K562 (cell line): ENCODE measurements at regions not wholly inside any gene's neighbourhood (a gene's known extent, or its start where the extent isn't known, plus 50 kb on each side); places are given as distances from the start of the nearest gene placed in this dataset.

ENCODE experiments used
- ATF1 ChIP-seq, 2 experiments: fragments of 450-650 bp in 1 of 2; IDR thresholded peaks; 2 replicates each; pipeline ENCODE4 v1.6.1; 2016; ENCODE audit warnings: missing compliant biosample characterization in 1 of 2, missing genetic modification characterization in 1 of 2
- CBX5 ChIP-seq: IDR thresholded peaks from 2 replicates; pipeline ENCODE4 v1.6.1; 2014; ENCODE audit warnings: low read depth, borderline replicate concordance
- ELF4 ChIP-seq: fragments of 450-650 bp; formaldehyde crosslinking; IDR thresholded peaks from 2 replicates; pipeline ENCODE4 v1.4.0; 2022; ENCODE audit warnings: missing genetic modification characterization
- FOS ChIP-seq: IDR thresholded peaks from 3 replicates; pipeline ENCODE4 v1.6.1; 2011; ENCODE audit not compliant: insufficient read length; ENCODE audit errors: extremely low read depth
- MAFK ChIP-seq: IDR thresholded peaks from 2 replicates; pipeline ENCODE4 v1.6.1; 2011; ENCODE audit warnings: low read length, improper control_type of control experiment
- PCBP2 ChIP-seq: fragments of 200-400 bp; formaldehyde crosslinking; IDR thresholded peaks from 2 replicates; pipeline ENCODE4 v1.6.1; 2018; ENCODE audit warnings: low read length, low read depth, mild to moderate bottlenecking, moderate library complexity; ENCODE audit not compliant: poor library complexity, severe bottlenecking
- PHF20 ChIP-seq: fragments of 450-650 bp; IDR thresholded peaks from 2 replicates; pipeline ENCODE4 v1.6.1; 2018; ENCODE audit not compliant: partially characterized antibody
- TCF7 ChIP-seq: sonication (generic); IDR thresholded peaks from 2 replicates; pipeline ENCODE4 v1.6.1; 2016; ENCODE audit warnings: antibody characterized with exemption, borderline replicate concordance
- ZNF224 ChIP-seq: sonication (generic); formaldehyde crosslinking; IDR thresholded peaks from 2 replicates; pipeline ENCODE4 v1.8.0; 2022; ENCODE audit warnings: mild to moderate bottlenecking, missing genetic modification reagents
- ZNF232 ChIP-seq: sonication (generic); formaldehyde crosslinking; IDR thresholded peaks from 2 replicates; pipeline ENCODE4 v1.8.0; 2022; ENCODE audit warnings: mild to moderate bottlenecking, missing genetic modification reagents
- ZNF354B ChIP-seq: fragments of 250-450 bp; sonication (Bioruptor Pico); IDR thresholded peaks from 2 replicates; pipeline ENCODE4 v1.4.0; 2020
- TF ChIP-seq, protein P1 (sequence below): sonication (generic); formaldehyde crosslinking; IDR thresholded peaks from 2 replicates; pipeline ENCODE4 v1.8.0; 2023; ENCODE audit warnings: mild to moderate bottlenecking, missing genetic modification reagents
- TF ChIP-seq, protein P2 (sequence below), 2 experiments: fragments of 250-450 bp in 1 of 2; fragments of 450-650 bp in 1 of 2; sonication (Bioruptor Pico) in 1 of 2; IDR thresholded peaks; 2 replicates each; pipeline versions ENCODE4 v1.6.1 to v1.8.0; 2016 to 2021; ENCODE audit warnings: mild to moderate bottlenecking in 2 of 2, moderate library complexity in 2 of 2, missing compliant biosample characterization in 1 of 2, missing genetic modification characterization in 1 of 2
- TF ChIP-seq, protein P3 (sequence below): IDR thresholded peaks from 3 replicates; pipeline ENCODE4 v1.6.1; 2011; ENCODE audit warnings: borderline replicate concordance, mild to moderate bottlenecking, moderate library complexity; ENCODE audit not compliant: insufficient read length; ENCODE audit errors: extremely low read depth
- TF ChIP-seq, protein P4 (sequence below), 2 experiments: fragments of 450-650 bp in 1 of 2; IDR thresholded peaks; 2 replicates each; pipeline ENCODE4 v1.6.1; 2011 to 2017; ENCODE audit warnings: low read depth in 2 of 2, antibody characterized with exemption in 1 of 2, borderline replicate concordance in 1 of 2, low read length in 1 of 2, mild to moderate bottlenecking in 1 of 2, mixed read lengths in 1 of 2; ENCODE audit not compliant: control insufficient read depth in 1 of 2

DNA sequence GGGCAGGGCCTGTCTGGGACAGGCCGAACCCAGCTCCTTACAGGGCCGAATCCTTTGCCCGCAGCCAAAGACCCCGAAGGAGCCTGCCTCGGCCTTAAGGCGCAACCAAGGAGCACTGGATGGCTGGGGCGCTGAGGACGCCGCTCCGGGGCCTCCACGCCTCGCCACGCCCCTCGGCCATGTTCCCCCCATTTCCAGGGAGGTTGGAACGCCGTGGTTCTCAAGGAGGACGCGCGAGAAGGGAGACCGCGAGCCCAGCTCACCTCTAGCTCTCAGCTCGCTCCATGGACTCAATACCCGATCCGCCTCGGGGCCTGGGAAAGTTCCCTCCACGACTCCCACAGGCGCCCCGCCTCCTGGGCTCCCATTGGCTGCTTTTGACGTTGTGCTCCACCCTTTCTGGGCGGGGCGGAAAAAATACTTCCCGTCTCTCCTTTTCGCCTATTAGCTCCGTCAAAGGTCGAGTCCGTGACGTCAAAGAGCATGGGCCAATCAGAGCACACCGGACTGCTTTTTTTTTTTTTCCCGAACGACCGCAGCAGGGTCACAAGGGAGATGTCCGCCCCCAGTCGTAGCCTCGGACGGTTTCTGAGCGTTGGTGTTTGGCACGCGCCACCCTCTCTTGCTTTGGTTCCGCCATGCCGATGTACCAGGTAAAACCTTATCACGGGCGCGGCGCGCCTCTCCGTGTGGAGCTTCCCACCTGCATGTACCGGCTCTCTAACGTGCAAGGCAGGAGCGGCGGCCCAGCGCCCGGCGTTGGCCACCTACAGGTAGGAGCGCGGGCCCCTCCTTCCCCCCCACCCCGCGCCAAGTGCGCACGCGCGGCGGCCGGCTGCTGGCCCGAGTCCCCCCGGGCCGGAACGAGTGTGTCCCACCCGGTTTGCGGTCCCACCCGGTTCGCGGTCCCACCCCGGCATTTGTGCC lies 305.7 kb downstream of the TYW1 start (continued):
- TF ChIP-seq MAFK (no peak), PCBP2 (no peak), ATF1 (CRISPR knock-in tag; IDR thresholded peaks at IDR 0.05) (no peak), ATF1 (tag; IDR thresholded peaks at IDR 0.05) (peak; percentile 98), ZNF354B (no peak), ELF4 (CRISPR knock-in tag) (peak; percentile 65), FOS (peak; percentile 81), ZNF232 (CRISPR knock-in tag) (0 out of 2 replicates have a peak, but pooled peaks have one; percentile 20), TCF7 (no peak), CBX5 (peak; percentile 11; the same call in 1 of the 2 replicates), ZNF224 (CRISPR knock-in tag) (no peak), PHF20 (peak; percentile 90)
- TF ChIP-seq, protein P1, sequence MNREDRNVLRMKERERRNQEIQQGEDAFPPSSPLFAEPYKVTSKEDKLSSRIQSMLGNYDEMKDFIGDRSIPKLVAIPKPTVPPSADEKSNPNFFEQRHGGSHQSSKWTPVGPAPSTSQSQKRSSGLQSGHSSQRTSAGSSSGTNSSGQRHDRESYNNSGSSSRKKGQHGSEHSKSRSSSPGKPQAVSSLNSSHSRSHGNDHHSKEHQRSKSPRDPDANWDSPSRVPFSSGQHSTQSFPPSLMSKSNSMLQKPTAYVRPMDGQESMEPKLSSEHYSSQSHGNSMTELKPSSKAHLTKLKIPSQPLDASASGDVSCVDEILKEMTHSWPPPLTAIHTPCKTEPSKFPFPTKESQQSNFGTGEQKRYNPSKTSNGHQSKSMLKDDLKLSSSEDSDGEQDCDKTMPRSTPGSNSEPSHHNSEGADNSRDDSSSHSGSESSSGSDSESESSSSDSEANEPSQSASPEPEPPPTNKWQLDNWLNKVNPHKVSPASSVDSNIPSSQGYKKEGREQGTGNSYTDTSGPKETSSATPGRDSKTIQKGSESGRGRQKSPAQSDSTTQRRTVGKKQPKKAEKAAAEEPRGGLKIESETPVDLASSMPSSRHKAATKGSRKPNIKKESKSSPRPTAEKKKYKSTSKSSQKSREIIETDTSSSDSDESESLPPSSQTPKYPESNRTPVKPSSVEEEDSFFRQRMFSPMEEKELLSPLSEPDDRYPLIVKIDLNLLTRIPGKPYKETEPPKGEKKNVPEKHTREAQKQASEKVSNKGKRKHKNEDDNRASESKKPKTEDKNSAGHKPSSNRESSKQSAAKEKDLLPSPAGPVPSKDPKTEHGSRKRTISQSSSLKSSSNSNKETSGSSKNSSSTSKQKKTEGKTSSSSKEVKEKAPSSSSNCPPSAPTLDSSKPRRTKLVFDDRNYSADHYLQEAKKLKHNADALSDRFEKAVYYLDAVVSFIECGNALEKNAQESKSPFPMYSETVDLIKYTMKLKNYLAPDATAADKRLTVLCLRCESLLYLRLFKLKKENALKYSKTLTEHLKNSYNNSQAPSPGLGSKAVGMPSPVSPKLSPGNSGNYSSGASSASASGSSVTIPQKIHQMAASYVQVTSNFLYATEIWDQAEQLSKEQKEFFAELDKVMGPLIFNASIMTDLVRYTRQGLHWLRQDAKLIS (CRISPR knock-in tag): peak; percentile 16; the same call in 1 of the 2 replicates
- TF ChIP-seq, protein P2, sequence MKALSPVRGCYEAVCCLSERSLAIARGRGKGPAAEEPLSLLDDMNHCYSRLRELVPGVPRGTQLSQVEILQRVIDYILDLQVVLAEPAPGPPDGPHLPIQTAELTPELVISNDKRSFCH (CRISPR knock-in tag; IDR thresholded peaks at IDR 0.05): no peak
- TF ChIP-seq, protein P2 (tag; IDR thresholded peaks at IDR 0.05): peak; percentile 62; the same call in 1 of the 2 replicates
- TF ChIP-seq, protein P3, sequence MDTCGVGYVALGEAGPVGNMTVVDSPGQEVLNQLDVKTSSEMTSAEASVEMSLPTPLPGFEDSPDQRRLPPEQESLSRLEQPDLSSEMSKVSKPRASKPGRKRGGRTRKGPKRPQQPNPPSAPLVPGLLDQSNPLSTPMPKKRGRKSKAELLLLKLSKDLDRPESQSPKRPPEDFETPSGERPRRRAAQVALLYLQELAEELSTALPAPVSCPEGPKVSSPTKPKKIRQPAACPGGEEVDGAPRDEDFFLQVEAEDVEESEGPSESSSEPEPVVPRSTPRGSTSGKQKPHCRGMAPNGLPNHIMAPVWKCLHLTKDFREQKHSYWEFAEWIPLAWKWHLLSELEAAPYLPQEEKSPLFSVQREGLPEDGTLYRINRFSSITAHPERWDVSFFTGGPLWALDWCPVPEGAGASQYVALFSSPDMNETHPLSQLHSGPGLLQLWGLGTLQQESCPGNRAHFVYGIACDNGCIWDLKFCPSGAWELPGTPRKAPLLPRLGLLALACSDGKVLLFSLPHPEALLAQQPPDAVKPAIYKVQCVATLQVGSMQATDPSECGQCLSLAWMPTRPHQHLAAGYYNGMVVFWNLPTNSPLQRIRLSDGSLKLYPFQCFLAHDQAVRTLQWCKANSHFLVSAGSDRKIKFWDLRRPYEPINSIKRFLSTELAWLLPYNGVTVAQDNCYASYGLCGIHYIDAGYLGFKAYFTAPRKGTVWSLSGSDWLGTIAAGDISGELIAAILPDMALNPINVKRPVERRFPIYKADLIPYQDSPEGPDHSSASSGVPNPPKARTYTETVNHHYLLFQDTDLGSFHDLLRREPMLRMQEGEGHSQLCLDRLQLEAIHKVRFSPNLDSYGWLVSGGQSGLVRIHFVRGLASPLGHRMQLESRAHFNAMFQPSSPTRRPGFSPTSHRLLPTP: no peak
- TF ChIP-seq, protein P4, sequence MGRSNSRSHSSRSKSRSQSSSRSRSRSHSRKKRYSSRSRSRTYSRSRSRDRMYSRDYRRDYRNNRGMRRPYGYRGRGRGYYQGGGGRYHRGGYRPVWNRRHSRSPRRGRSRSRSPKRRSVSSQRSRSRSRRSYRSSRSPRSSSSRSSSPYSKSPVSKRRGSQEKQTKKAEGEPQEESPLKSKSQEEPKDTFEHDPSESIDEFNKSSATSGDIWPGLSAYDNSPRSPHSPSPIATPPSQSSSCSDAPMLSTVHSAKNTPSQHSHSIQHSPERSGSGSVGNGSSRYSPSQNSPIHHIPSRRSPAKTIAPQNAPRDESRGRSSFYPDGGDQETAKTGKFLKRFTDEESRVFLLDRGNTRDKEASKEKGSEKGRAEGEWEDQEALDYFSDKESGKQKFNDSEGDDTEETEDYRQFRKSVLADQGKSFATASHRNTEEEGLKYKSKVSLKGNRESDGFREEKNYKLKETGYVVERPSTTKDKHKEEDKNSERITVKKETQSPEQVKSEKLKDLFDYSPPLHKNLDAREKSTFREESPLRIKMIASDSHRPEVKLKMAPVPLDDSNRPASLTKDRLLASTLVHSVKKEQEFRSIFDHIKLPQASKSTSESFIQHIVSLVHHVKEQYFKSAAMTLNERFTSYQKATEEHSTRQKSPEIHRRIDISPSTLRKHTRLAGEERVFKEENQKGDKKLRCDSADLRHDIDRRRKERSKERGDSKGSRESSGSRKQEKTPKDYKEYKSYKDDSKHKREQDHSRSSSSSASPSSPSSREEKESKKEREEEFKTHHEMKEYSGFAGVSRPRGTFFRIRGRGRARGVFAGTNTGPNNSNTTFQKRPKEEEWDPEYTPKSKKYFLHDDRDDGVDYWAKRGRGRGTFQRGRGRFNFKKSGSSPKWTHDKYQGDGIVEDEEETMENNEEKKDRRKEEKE (IDR thresholded peaks at IDR 0.05; ENCODE audit: borderline replicate concordance in 1 of 2, control insufficient read depth in 1 of 2, low read depth in 2 of 2, low read length in 1 of 2): no peak
